ENCODE measurements at regions not wholly inside any gene's neighbourhood (a gene's known extent, or its start where the extent isn't known, plus 50 kb on each side); places are given as distances from the start of the nearest gene placed in this dataset.
"Not testable (repeated sequence)": the region's sequence is repeated elsewhere in the genome, so short reads cannot be mapped to it uniquely, and the experiment has no call there.

DNA sequence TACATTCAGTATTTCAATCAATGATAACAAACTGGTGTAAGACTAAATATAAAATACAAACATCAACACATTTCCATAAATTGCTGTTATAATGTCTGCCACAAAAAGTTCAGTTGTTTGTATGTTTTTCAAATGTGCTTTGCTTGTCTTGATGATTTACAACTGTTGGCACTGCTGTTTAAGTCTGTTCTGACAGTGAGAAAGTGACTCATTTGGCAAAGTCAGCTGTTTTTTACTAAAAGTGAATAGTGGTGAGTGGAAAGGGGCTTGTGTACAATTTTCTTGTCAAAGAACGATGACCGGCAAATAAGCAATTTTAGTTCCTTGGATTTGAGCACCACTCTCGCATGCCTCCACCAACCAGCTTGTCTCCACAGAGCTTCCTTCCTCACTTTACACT lies 244.0 kb downstream of the RTP5 start:
- not testable (repeated sequence) for DNase-seq (ENCODE audit: low spot score)

DNA sequence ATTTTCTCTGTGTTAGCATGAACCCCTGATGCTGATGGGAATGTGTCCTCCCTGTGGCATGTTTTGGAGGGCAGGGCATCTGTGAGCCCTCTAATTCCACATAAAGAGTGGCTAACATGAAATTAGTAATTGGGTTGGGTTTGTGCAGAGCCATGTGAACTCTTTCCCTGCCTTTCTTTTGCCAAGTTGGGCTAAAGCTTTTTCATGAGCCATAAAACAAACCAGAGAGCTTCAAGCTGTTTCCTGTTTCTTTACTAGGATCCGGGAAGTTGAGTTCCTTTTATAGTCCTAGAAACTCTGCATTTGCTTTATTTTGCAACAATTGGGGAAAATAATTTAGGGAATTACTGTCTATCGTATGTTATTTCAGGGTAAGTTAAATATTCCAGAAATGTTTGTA lies 247.1 kb downstream of the RTP5 start:
- not testable (repeated sequence) for DNase-seq (ENCODE audit: low spot score)

DNA sequence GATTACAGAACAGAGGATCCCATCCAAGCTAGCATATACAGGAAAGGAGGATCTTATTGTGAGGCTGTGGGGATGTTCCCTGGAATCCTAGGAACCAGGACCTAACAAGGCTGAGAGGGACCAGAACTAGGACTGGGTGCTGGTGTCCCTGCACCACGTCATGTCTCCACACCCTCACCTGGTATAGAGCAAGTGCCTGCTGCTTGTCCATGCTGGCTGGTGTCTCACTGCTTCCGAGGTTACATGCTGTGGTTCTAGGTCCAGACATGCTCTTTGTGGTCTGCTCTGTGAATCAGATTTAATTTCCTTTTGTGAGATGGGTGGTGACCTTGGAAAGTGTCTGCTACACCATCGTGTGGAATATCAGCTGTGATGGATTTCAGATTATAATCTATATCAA lies 247.8 kb downstream of the RTP5 start:
- not testable (repeated sequence) for DNase-seq (ENCODE audit: low spot score)

DNA sequence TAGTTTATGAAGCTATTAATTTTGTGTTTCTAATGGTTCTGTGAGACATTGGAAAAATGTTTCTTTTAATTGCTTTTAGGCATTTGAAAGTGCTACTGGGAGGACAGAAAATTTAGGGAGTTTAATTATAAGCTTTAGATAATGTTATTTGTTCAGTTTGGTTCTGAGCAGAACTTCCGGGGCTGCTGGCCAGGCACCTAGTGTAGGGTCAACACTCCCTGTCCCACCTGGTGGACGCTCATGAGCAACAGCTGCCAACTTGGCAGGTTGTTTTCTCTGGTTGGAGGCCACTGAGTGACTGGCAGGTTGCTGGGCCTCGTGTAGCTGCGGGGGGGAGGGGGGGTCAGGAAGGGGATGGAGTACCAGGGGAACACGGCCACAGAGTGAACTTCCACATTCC lies 250.2 kb downstream of the RTP5 start:
- not testable (repeated sequence) for DNase-seq (ENCODE audit: low spot score)

DNA sequence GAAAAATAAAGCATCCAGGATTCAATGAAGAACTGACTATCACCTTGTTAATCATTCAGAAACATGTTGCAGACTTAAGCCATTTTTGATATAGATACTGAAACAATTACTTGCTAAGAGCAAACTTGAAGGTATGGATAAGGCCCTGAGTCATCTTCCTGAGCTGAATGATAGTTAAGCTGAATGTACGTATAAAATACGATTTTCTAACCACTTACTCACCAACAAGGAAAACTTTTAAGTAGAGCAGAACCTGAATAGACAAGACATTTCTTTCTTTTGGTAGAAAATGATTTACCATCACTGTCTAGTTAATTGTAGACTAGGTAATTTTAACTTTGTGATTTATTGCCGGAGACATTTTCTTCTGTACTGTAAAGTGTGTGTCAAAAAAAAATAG lies 261.2 kb downstream of the RTP5 start:
- DNase-seq (ENCODE audit: low spot score), result not testable (repeated sequence)

DNA sequence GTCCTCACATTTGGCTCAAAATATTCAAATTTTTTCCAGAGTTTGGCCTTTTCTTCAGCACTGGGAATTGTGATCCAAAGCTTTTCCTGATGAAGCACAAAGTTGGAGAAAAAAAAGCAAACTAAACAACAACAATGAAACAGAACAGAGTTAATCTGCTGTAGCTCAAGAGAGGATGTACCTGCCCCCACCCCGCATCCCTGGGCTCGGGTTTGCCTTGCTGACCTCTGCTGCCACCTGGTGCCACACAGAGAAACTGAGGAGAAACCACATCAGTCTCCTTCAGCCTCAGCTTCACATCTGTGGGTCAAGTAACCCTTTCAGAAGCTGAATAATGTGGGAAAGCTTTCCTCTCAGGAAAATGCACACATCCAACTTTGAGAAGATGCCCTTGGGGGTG lies 290.4 kb downstream of the RTP5 start:
- not testable (repeated sequence) for DNase-seq (ENCODE audit: low spot score)

DNA sequence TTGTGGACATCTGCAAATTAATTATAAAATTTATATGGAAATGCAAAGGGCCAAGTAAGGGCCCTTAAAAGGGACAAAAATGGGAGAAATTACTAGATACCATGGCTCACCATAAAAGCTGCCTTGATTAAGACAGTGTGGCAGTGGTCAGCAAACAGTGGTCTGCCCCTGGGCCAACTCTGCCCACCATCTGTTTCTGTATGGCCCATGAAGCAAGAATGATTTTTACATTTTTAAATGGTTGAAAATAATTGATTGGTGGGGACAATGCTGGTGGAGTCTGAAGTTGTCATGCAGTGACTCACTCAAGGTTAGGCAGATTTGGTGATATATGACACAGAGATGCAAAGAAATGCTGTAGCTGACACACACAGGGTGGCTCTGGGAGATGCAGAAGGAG lies 295.6 kb downstream of the RTP5 start:
- DNase-seq (ENCODE audit: low spot score), result not testable (repeated sequence)

DNA sequence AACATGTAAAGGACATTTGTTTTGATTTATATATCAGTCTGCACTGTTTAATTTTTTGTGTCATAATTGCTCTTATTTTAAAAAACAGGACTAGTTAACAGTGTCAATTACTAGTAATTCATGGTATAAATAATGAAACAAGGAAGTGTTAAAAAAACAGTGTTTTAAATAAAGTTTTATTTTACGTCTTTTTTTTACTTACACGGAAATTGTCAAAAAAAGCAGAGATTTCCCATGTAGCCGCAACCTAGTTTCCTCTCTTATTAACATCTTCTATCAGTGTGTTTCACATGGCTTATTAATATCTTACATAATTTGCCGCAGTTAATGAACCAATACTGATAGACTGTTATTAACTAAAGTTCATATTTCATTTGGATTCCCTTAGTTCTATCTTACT lies 301.8 kb downstream of the RTP5 start:
- DNase-seq (ENCODE audit: low spot score), result not testable (repeated sequence)
